NCI-H1092 treated with DMSO at 0.1 percent for 48 hours (cell line): ENCODE measurements at regions not wholly inside any gene's neighbourhood (a gene's known extent, or its start where the extent isn't known, plus 50 kb on each side); places are given as distances from the start of the nearest gene placed in this dataset.
A peak's percentile ranks its signal among the peaks of the same experiment; 100 is the strongest.

Source experiments
- DNase-seq: peaks from one replicate; lab custom pipeline; 2025; lab: John Stamatoyannopoulos, UW

DNA sequence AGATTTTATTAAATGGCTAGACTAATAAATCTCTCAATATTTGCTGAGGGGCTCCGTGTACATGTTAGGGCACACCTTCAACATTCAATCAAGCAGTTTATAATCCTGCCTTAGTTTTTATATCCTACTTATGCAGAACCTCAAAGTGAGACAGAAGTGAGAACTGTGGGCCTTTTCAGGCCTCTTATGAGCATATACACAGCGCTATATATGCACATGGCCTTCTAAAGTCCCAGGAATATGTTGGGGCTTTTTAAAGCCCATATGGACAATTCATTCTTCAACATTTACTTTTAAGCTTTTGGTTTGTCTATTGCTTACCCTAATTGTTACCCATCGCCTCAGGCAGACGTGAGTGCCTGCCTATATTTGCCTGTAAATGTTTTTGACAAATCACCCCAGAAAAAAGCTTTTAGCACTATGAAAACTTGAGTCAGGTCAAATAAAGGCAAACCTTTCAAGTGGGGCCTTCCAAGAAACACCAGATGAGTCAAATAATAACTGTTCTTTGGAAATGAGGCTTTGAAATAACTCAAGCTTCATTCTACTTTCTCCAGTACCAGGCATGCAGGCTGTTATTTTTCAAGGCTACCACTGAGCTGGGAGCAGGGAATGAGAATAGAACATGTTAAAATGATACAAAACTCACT lies 58.2 kb downstream of the ESM1 start:
- DNase-seq, result no peak

DNA sequence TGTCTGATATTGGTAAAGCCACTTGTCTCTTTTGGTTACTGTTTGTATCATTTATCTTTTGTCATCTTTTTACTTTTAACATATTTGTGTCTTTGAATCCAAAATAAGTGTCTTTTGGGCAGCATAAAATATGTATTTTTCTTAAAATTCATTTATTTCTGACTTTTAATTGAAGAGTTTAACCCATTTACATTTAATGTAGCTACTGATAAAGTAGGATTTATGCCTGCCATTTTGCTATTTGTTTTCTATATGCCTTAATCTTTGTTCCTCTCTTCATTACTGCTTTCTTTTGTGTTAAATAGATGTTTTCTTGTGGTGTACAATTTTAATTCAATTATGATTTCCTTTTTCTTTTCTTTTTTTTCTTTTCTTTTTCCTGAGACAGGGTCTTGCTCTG lies 60.9 kb downstream of the ESM1 start:
- DNase-seq, result no peak

DNA sequence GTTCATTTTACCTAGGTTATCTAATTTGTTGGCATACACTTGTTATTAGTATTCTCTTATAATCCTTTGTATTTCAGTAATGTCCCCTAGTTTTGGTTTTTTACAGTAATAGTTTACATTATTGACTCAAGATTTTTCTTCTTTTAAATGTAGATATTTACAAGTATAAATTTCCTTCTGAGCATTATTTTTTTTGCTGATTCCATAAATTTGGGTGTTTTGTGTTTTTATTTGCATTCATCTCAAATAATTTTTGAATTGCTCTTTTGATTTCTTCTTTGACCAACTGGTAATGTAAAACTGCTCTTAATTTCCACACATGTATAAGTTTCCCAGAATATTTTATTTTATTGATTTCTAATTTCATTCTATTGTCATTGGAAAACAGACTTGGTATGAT lies 68.1 kb downstream of the ESM1 start:
- no peak for DNase-seq

DNA sequence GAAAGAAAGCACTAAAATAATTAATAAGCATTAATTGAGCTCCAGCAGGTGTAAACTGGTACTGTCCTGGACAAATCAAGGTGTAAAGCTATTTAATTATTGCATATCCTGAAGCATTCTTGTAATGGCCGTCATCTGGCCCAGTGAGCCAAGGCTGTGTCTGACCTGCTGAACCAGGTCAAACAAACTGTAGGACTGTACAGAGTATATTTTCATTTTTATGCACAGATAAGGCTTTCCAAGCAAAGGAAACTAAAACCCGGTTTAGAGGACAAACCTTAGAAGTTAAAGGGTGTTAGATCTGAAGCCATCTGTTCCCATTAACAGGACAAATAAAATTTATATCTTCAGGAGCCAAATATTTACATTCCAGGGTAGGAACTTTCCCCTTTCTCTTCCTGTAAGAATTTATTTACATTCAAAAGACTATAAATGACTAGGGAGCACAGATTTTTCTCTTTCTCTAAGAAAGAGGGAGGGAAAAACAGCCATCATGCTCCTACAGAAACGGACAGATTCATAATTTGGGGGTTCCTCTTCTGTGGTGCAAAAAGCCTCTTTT lies 69.8 kb downstream of the ESM1 start:
- DNase-seq, result no peak

DNA sequence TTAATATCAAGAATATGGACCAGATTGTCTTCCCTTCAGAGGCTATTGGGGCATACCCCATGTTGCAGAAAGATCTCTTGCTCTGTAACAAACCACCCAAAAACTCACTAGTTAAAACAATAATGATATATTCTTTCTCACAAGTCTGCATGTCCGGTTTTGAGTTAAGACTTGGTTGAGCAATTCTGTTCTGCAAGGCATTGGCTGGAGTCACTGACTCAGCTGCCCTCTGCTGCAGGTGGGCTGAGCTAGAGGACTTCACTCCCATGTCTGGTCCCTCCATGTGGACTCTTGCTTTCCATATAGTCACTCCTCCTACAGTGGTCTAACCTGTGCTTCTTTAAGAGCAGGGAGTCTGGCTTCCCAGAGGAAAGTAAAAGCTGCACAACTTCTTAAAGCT lies 73.4 kb downstream of the ESM1 start:
- DNase-seq, result no peak

DNA sequence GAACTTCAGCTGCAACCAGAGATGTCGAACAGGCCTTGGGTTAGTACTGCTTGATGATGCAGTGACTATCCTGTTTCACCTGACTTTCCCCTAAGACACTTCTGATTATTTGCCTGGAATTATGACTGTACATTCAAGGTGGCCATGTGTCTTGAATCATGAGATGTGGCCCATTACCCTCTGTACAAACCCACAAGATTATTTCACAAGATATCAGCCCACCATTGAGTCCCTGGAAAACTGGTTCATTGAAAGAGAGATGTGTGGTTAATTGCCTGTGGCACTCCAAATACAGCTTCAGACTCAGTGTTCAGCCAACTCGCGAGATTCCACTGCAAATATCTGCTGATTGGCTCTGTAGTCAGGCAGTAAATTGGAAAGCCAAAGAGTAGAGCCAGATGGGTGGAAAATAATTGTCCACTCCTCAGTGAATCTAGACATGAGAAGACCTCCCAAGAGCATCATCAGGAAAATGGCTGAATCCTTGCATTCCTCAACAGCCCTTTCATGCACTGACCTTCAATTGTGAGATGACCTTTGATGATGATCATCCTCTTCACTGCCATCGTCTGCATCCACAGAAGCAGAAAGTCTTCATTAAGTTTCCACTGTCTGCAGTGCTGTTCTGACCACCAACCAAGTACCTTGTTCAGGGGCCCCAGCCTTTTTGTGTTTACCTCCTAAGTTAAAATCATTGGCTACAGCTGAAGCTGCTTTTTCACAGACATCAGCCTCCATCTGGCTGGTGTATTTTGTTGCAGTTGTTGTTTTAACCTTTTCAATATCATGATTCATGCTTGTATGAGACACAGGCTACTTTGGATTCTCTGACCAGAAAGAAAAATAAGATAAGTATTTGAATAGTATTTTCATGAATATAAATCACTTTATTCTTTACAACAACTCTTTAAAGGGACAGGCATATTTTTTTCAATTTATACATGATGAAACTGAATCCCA lies 75.2 kb downstream of the ESM1 start:
- no peak for DNase-seq

DNA sequence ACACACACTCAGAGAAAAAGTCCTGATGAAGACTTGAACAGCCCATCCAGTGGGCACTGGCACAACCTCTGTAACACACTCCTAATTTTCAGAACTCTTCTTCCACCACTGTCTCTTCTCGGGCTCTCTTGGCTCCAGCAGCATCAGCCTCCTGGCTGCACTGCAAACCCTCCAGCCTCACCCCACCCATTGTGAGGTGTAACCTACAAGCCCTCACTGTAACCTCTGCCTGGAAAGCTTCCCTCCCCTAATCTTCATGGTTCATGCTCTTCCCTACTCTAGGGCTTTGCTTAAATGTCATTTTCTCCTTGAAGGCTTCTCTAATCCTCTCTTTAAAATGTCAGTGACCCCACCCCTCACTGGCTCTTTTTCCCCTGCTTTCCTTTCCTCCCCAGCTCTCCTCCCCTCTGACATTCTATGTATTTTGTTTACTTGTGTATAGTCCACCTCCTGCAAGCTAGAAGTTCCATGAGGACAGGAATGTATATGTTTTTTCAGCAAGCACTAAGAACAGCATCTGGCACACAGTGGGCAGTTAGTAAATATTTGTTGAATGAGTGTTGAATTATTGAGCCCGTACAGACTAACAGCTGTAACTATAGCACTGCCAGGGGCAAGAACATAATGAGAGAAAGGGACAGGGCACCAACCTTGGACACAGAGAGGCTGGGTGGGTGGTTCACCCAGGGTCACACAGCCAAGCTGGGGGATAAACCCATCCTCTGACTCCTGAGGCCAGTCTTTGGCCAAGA lies 76.4 kb downstream of the ESM1 start:
- DNase-seq, result no peak

DNA sequence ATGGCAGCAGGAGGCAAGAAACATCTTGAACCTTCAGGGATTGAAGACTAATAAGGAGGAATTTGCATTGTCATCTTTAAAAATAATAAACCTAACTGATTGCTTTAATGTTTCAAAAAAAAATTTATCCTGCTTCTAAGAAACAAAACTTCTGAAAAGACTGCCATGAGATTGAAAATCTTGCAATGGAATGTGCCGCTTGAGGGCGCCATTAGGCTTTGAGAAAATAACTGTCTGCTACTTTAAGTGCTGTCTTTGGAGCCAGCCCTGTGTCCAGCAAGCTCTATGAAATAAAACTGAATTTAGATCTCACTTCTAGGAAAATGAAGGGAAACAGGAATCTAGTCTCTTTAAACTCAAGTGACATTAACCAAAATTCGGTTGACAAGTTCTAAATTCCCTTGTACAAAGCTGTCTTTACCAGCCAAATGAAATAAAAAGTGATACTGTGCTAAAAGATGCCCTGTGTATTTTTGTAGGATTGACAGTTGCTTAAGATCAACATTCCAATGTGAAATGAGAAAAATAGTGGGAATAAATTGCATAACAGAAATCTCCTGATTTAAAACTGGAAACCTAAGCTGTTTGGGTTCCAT lies 79.4 kb downstream of the ESM1 start:
- DNase-seq, result peak; percentile 21

DNA sequence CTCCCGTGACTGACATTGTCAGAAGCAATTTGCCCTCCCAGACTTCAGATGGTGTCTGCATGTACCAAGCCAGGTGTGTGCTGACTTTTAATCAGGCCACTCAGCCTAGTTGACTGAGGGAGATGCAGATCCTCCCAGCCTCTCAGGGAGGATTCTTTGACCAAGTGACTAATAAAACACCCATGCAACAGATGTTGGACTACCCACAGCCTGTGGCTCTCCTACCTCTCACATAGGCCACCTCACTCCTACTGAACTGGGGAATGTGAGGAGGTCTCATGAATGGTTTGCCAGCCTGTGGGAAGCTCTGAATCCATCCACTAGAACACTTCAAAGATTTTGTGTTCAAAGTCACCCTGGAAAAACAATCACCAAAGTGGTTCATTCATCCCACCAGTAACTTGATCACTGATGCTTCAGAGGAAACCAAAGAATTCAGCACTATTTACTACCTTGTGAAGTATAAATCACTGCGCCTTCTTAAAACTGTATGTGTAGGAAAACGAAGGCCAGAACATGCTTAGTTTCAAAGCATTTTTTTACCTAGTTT lies 80.1 kb downstream of the ESM1 start:
- DNase-seq, result no peak

DNA sequence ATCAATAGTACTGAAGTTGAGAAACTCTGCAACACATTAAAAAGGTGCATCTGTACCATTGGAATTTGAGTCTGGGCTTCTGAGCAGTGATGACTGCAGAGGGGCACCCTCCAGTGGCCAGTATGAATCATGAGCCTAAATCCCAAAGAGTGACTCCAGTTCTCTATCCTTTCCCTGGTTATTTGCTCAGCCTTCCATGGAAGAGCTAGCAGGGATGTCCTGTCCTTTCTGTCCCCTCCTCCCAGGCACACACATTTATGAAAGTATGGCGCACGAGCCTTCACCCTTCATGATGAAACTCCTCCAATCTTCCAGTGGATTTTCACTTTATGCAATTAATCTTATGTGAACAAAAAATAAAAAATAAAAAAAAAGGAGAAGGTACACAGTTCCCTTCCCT lies 81.0 kb downstream of the ESM1 start:
- DNase-seq, result peak; percentile 3

DNA sequence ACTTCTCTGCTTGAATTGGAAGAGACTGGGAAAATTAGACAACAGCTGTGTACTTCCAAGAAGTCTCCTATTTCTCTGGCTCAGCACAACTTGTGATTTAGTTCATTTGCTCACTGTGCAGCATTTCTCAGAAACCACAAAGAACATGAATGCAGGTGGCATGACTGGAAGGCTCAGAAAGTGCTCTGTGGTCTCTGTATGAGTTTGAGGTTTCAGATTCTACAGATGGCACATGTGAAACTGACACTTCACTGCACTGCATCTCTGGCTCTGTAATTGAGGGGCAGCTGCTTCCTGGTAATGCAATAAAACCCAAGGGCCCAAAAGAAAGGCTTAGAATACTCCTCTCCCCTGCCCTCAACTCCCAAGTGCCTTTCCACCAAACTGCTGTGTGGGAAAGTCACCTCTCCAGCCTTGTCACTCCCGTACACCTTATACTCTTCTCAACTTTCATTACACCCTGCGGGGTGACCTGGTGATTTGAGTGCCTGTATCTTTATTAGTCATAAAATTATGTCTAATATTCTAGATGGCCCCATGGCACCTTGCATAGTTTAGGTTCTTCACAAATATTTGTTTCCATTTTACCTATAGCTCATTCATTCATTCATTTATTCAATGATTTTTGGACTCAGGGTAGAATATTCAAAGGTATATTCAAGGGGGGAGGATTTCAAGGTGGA lies 82.5 kb downstream of the ESM1 start:
- no peak for DNase-seq

DNA sequence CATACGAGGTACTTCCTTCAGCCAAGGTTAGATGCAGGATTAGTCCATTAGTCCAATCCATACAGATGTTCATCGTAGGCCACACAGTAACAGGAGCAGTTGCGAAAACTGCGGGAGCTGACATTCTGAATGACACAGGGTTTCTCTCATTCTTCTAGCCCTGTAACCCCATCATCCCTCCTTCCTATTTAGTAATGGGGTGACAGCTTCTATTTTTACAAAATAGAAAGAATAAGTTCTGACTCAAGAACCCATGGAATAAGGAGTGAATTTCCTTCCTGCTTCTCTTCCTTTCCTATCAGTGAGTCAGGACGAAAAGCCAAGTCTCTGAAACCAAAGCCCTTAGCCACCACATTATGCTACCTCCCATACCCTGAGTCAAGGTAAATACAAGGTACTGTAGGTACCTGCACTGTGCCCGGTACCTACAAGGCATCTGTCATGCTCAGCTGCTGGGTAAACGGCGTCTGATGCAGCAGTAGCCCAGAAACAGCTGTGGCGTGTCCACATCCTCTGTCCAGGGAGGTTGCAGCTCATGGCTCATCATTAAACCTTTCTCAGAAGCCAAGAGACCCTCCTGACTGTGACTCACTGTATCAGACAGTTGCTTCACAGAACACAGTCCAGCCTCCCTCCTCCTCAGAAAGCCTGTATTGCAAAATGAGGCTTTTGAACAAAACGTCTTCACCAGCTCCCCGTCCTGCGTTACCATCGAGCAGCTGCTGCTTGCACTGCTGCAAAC lies 84.2 kb downstream of the ESM1 start:
- no peak for DNase-seq

DNA sequence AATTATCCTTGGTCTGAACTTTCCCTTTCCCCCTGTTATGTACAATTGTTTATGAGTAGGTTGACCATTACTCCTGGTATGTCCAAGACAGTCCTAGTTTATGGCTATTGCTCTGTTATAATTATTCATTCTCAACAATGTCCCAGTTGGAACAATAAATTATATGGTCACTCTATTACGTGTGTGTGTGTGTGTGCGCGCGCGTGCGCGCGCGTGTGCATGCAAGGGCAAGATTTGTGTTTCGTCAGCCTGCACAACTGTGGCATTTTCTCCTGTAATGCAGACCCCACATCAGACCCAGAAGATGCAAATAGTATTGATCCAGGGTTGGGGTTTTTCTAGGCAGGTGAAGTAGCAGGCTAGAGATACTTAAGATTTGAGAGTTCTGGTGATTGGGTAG lies 88.4 kb downstream of the ESM1 start:
- no peak for DNase-seq

DNA sequence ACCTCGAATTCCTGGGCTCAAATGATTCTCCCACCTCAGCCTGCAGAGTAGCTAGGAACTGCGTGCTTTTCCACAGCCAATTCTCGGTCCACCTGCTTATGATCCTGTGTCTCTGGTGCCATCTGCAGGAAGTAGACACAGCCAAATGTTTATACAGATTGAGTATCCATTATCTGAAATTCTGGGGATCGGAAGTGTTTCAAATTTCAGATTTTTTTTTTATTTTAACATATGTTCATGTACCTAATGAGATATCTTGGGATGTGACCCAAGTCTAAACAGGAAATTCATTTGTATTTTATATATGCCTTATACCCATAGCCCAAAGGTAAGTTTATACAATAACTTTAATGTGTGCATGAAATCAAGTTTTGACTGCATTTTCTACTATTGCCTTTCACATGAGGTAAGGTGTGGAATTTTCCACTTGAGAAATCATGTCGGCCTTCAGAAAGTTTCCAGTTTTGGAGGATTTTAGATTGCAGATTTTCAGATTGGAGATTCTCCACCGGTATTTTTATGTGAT lies 89.5 kb downstream of the ESM1 start:
- peak; percentile 12 for DNase-seq

DNA sequence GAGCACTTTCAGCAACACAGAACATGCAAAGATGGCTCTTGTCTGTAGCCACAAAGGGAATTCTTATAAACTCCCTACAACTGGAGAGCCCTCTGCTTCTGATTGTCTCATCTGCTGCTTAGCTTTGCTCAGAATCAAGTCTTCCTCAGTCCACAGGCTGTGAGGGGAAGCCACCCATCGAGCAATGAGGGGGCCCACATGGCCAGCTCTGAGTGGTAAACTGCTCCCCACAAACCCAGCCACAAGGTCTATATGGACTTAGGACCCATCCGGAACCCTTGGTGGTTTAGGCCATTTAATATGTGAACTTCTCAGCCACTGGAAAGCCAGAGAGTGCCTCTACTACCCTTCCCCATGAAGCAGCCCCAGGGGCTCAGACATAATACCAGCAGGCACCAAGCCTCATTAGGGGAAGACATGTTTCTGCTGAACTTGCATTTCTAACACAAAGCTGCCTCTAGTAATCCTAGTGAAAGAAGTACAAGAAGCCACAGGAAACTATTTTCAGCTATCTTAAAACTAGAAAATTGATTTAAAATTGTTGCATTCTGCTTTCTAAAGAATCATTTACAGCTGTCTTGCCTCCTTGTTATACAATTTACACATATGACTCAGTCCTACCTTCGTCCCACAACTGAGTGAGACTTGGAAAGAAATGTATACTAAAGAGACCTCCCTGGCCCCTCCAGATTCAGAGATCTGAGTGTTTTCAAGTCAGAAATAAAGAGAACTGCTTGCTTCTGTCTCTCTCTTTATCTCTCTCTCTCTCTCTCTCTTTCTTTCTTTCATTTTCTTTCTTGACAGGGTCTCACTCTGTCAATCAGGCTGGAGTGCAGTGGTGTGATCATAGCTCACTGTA lies 90.2 kb downstream of the ESM1 start:
- DNase-seq, result no peak

DNA sequence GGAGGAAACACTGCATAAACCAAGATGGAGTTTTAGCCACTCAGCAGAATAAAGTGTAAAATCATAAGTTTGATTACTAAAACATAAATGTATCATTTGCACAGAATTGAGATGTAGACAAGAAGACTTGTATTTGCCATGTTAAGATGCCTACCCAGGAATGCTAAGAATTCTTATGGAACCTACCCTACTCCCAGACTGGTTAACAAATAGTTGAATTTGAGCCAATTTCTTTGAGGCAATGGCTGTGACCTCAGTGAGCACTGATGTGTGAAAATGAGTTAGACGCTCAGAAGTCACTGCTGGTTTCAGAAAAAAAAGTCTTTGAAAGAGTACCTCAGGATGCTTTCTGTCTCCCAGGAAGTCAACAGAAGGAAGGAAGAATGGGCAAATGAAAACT lies 95.6 kb downstream of the ESM1 start:
- no peak for DNase-seq

DNA sequence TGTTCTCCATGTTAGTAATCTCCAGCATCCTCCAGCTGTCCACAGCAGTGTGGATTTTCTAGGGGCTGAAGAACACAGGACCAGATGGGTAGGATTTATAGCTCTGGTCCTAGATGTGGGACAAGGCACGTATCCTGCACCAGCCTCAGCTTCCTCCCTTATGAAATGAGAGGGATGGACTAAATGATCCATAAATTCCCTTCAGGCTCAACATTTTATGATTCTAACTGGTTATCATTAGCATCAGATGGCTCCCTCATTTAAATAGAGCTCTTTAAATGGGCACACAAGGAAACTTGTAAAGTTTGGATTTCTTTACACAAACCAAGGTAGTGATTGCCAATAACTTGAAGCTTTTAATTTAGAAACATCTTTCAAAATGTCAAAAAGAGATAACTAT lies 97.7 kb downstream of the ESM1 start:
- no peak for DNase-seq

DNA sequence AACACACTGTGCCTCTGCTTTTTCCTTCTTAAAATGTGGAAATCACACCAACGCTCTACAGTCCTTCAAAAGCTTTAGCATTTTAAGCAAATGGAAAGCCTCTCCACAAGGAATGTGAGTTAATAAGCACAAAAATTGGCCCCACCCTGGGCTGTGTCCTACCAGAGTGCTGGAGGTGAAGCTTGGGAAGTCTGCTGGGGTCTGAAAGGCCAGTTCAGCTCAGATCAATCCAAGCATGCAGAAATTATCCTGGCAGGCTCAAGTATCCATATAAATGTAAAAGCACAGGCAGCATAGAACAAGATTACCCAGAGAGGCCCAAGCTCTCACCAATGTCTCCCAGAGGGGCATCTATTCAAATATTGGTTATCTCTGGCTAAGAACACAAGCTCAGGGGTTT lies 98.5 kb downstream of the ESM1 start:
- DNase-seq, result no peak

DNA sequence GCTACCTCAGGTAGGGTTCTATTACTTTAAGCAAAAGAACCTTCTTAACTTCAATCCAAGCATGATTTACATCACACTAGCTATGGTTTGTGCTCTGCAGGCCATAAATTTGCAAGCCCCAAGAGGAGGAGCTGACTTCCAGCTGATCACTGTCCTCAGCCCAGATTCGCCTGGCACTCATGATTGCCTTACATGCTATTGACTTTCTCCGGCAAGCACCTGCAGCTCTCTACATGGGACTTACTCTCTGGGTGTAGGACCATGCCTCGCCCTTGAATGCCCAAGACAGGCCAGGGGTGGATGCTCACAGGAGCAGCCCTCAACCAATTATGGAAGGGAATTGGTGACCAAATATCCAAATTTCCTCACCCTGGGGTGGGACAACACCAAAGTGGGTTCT lies 99.8 kb downstream of the ESM1 start:
- DNase-seq, result no peak
